ENCODE measurements at regions not wholly inside any gene's neighbourhood (a gene's known extent, or its start where the extent isn't known, plus 50 kb on each side); places are given as distances from the start of the nearest gene placed in this dataset.

DNA sequence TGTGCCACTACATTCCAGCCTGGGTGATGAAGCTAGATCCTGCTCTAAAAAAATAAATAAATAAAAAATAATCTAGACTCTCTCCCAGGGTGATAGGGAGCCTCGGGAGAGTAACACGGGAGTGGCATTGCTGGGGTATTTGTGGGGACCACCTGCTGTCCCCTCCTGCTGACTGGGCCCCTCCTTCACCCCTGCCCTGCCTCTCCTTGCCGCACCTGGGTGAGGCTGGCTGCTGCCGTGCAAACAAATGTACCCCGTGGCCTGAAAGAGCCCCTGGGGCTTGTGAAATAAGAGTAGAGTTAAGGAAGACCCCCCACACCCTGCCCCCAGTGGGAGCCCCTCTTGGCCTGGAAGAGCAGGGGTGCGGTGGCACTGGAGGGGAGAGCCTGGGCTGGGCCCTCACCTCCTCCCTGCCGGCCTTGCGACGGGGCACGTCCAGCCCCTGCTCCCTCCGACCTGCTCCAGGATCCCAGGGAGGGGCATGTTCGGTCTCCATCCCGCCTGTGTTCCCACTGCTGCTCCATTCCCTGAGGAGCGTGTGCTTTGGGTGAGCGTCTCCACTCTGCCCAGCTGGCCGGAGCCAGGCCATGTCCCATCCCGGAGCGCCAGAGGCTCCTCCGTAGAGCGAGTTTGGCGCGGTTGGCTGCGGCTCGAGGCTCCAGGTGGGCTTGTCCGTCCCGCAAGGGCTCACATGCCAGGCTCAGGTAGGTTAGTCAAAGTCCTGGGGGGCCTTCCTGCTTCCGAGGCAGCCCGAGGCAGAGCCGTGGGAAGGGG is 75.0 kb upstream of the RNU6ATAC start:
- no peak overlapping the region for H2AK5ac ChIP-seq (ENCODE audit: low read depth, low read length)
- no peak overlapping the region for H3K9ac ChIP-seq (ENCODE audit: low read depth, low read length)
- no peak overlapping the region for H4K5ac ChIP-seq (ENCODE audit: low read depth, low read length)
- no peak overlapping the region for H2BK15ac ChIP-seq (ENCODE audit: low read depth, low read length)
- no peak overlapping the region for H3K23ac ChIP-seq (ENCODE audit: low read depth, low read length)
- ChIA-PET POLR2A (ENCODE audit: unreplicated experiment) (no interaction called here), CTCF (interaction anchor here (0.7 kb wide), 1 partner anchor 8 kb away, joined by 3 read pairs; no protein-coding TSS in a partner anchor)
- H3K4me1 ChIP-seq (ENCODE audit: control insufficient read depth, insufficient read depth, low read length): peaks cover 9% of the 10 kb centered on the region
- H3K56ac ChIP-seq (ENCODE audit: extremely low read depth, insufficient read depth, low read length): no peak overlapping the region
- intact Hi-C loops (cut with micrococcal nuclease): no loop called here
- 84% methylated on average over 10 of the region's 29 CpGs; no CpG with 5 or more reads in 1 of the 2 experiments for WGBS, 2 experiments (ENCODE audit: extremely low coverage in 2 of 2, insufficient read length in 1 of 2)
- no peak overlapping the region for H3K4me2 ChIP-seq (ENCODE audit: low read depth, low read length)
- in situ Hi-C loops (cut with MboI; ENCODE audit: low sequenced_read_pairs): no loop called here
- no peak overlapping the region for H4K91ac ChIP-seq (ENCODE audit: insufficient read depth, low read depth, low read length)
- no peak overlapping the region for H2BK5ac ChIP-seq (ENCODE audit: low read depth, low read length, poor library complexity, severe bottlenecking)
- H3K4ac ChIP-seq (ENCODE audit: low read depth, low read length): no peak overlapping the region
- H3K79me1 ChIP-seq (ENCODE audit: low read depth in 1 of 2, low read length in 2 of 2): no peaks in the 10 kb centered on the region
- peaks cover 29% of the 10 kb centered on the region for H3K27me3 ChIP-seq (ENCODE audit: control insufficient read depth, insufficient read depth, low read length)
- no peak overlapping the region for H3K4me3 ChIP-seq (ENCODE audit: insufficient read depth, low read depth, low read length)
- H2AFZ ChIP-seq (replicated peaks; ENCODE audit: low read length, poor library complexity): no peak overlapping the region
- DNase-seq (no peak), ATAC-seq (ENCODE audit: low read depth) (no peak)
- H3K36me3 ChIP-seq (ENCODE audit: control insufficient read depth, insufficient read depth, low read length): no peaks in the 10 kb centered on the region
- dilution Hi-C loops (cut with HindIII; ENCODE audit: low sequenced_read_pairs, unreplicated experiment): no loop called here
- no peak overlapping the region for H2BK20ac ChIP-seq (ENCODE audit: low read depth, low read length)
- no peak overlapping the region for H3K14ac ChIP-seq (replicated peaks; ENCODE audit: low read depth, low read length)
- no peak overlapping the region for H3K27ac ChIP-seq (ENCODE audit: insufficient read depth, low read length)
- no peaks in the 10 kb centered on the region for H3K9me3 ChIP-seq (ENCODE audit: control insufficient read depth, insufficient read depth, low read length)
- no peak overlapping the region for H4K8ac ChIP-seq (ENCODE audit: low read depth in 2 of 2, low read length in 2 of 2)
- no peak overlapping the region for H2BK120ac ChIP-seq (ENCODE audit: low read depth, low read length)
- no peaks in the 10 kb centered on the region for H3K9me1 ChIP-seq (ENCODE audit: insufficient read depth, low read length)
- H2AK9ac ChIP-seq (replicated peaks; ENCODE audit: low read depth, low read length, poor library complexity): no peak overlapping the region
- H3K18ac ChIP-seq (ENCODE audit: low read depth, low read length): no peak overlapping the region
- no TSS peak for BruUV-seq (replicated peaks)
- TF ChIP-seq, protein P1, sequence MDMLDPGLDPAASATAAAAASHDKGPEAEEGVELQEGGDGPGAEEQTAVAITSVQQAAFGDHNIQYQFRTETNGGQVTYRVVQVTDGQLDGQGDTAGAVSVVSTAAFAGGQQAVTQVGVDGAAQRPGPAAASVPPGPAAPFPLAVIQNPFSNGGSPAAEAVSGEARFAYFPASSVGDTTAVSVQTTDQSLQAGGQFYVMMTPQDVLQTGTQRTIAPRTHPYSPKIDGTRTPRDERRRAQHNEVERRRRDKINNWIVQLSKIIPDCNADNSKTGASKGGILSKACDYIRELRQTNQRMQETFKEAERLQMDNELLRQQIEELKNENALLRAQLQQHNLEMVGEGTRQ (IDR thresholded peaks at IDR 0.05; ENCODE audit: low read depth, low read length): no peak
- TF ChIP-seq CTCF (conservative IDR thresholded peaks at IDR 0.05; ENCODE audit: low read depth, low read length) (no peak), CEBPB (IDR thresholded peaks at IDR 0.05; ENCODE audit: low read depth, low read length) (no peak), RCOR1 (IDR thresholded peaks at IDR 0.05; ENCODE audit: insufficient replicate concordance, low read length) (no peak), MXI1 (IDR thresholded peaks at IDR 0.05; ENCODE audit: borderline replicate concordance, low read depth, low read length) (no peak), ELK1 (IDR thresholded peaks at IDR 0.05; ENCODE audit: borderline replicate concordance, low read depth, low read length) (no peak), BHLHE40 (IDR thresholded peaks at IDR 0.05; ENCODE audit: low read depth, low read length) (no peak), POLR2A (IDR thresholded peaks at IDR 0.05; ENCODE audit: low read depth, low read length) (no peak), RAD21 (IDR thresholded peaks at IDR 0.05; ENCODE audit: low read length) (no peak), CHD1 (IDR thresholded peaks at IDR 0.05; ENCODE audit: low read depth, low read length) (no peak), FOS (IDR thresholded peaks at IDR 0.05; ENCODE audit: low read depth, low read length) (no peak), MAFK (IDR thresholded peaks at IDR 0.05; ENCODE audit: low read depth, low read length) (no peak), RFX5 (IDR thresholded peaks at IDR 0.05; ENCODE audit: low read depth, low read length) (no peak), SMC3 (IDR thresholded peaks at IDR 0.05; ENCODE audit: low read depth, low read length) (no peak), NFE2L2 (IDR thresholded peaks at IDR 0.05; ENCODE audit: low read depth, low read length) (no peak), MAZ (IDR thresholded peaks at IDR 0.05; ENCODE audit: borderline replicate concordance, low read depth, low read length) (no peak)
- H4K20me1 ChIP-seq (ENCODE audit: insufficient read depth, low read length): no peaks in the 10 kb centered on the region
